ACC112 (cell line): ENCODE measurements at regions not wholly inside any gene's neighbourhood (a gene's known extent, or its start where the extent isn't known, plus 50 kb on each side); places are given as distances from the start of the nearest gene placed in this dataset.
"Not testable (repeated sequence)": the region's sequence is repeated elsewhere in the genome, so short reads cannot be mapped to it uniquely, and the experiment has no call there.

ENCODE experiments used
- H2AFZ ChIP-seq: fragments of 200-600 bp; sonication (generic); one replicate; pipeline ENCODE4 v1.6.0; 2017; ENCODE audit warnings: antibody characterized with exemption, low read length; ENCODE audit not compliant: unreplicated experiment
- H3K27ac ChIP-seq: fragments of 200-600 bp; sonication (generic); 2 replicates; pipeline ENCODE4 v1.5.1; 2014; ENCODE audit warnings: low read depth, mild to moderate bottlenecking, antibody characterized with exemption, low read length, moderate library complexity
- H3K27me3 ChIP-seq: fragments of 200-600 bp; sonication (generic); 2 replicates; pipeline ENCODE4 v1.6.1; 2014; ENCODE audit warnings: mild to moderate bottlenecking, antibody characterized with exemption, low read length, moderate library complexity, mixed read lengths; ENCODE audit not compliant: insufficient read depth
- H3K36me3 ChIP-seq: fragments of 200-600 bp; sonication (generic); 2 replicates; pipeline ENCODE4 v1.6.1; 2016; ENCODE audit warnings: mild to moderate bottlenecking, antibody characterized with exemption, low read length, moderate library complexity, mixed read lengths; ENCODE audit not compliant: insufficient read depth
- H3K4me1 ChIP-seq: fragments of 200-600 bp; sonication (generic); one replicate; pipeline ENCODE4 v1.6.1; 2016; ENCODE audit warnings: low read length, mixed read lengths; ENCODE audit not compliant: insufficient read depth, unreplicated experiment, control insufficient read depth
- H3K4me3 ChIP-seq: fragments of 200-600 bp; sonication (generic); 2 replicates; pipeline ENCODE4 v1.5.1; 2014; ENCODE audit warnings: mild to moderate bottlenecking, low read depth, low read length
- H3K79me2 ChIP-seq: fragments of 200-600 bp; sonication (generic); one replicate; pipeline ENCODE4 v1.6.0; 2016; ENCODE audit warnings: low read length; ENCODE audit not compliant: control insufficient read depth, unreplicated experiment, insufficient read depth

- not testable (repeated sequence) for H3K36me3 ChIP-seq, H3K79me2 ChIP-seq, H3K27ac ChIP-seq, H3K4me3 ChIP-seq, H3K4me1 ChIP-seq, H3K27me3 ChIP-seq, H2AFZ ChIP-seq
Measured at GRCh38 chr2:131835022-131835421, 307.3 kb downstream of the CCDC74A start.

- Histone ChIP-seq H3K4me1 (no peaks in the 10 kb centered on the region), H3K27ac (no peak overlapping the region), H3K79me2 (no peaks in the 10 kb centered on the region), H2AFZ (no peak overlapping the region), H3K27me3 (no peaks in the 10 kb centered on the region), H3K36me3 (no peaks in the 10 kb centered on the region), H3K4me3 (no peak overlapping the region)
Measured at GRCh38 chr2:131835621-131836091, 308.0 kb downstream of the CCDC74A start.

GRCh38 chr2:131836116-131836515 lies 308.4 kb downstream of the CCDC74A start:
- H3K4me3 ChIP-seq, H3K27me3 ChIP-seq, H3K79me2 ChIP-seq, H3K27ac ChIP-seq, H3K4me1 ChIP-seq, H3K36me3 ChIP-seq, H2AFZ ChIP-seq: not testable (repeated sequence)

- H3K27me3 ChIP-seq, H3K36me3 ChIP-seq, H3K4me3 ChIP-seq, H3K79me2 ChIP-seq, H3K4me1 ChIP-seq, H2AFZ ChIP-seq: not testable (repeated sequence)
- H3K27ac ChIP-seq: peak overlapping the region; percentile 41; the same call in 1 of the 2 replicates
Measured at GRCh38 chr2:131844044-131844443, 316.4 kb downstream of the CCDC74A start.

- not testable (repeated sequence) for H3K27me3 ChIP-seq, H3K4me1 ChIP-seq, H3K27ac ChIP-seq, H3K4me3 ChIP-seq, H3K79me2 ChIP-seq, H3K36me3 ChIP-seq, H2AFZ ChIP-seq
Measured at GRCh38 chr2:131856202-131856601, 305.6 kb downstream of the ANKRD30BL start.

- not testable (repeated sequence) for H2AFZ ChIP-seq, H3K79me2 ChIP-seq, H3K4me3 ChIP-seq, H3K4me1 ChIP-seq, H3K27me3 ChIP-seq, H3K36me3 ChIP-seq, H3K27ac ChIP-seq
Measured at GRCh38 chr2:131858197-131858596, 303.6 kb downstream of the ANKRD30BL start.
